DMS79 treated with DMSO at 0.1 percent for 48 hours (cell line): ENCODE measurements at regions not wholly inside any gene's neighbourhood (a gene's known extent, or its start where the extent isn't known, plus 50 kb on each side); places are given as distances from the start of the nearest gene placed in this dataset.
A peak's percentile ranks its signal among the peaks of the same experiment; 100 is the strongest.
"Not testable (repeated sequence)": the region's sequence is repeated elsewhere in the genome, so short reads cannot be mapped to it uniquely, and the experiment has no call there.

Source experiments
- DNase-seq: peaks from one replicate; lab custom pipeline; 2025; lab: John Stamatoyannopoulos, UW

- DNase-seq: peak; percentile 91
Measured at GRCh38 chr6:22147921-22148776, 148.7 kb downstream of the PRL start.

GRCh38 chr6:22149096-22149495 is 147.7 kb downstream of the PRL start:
- peak; percentile 89 for DNase-seq

- peak; percentile 95 for DNase-seq
Measured at GRCh38 chr6:22149501-22150367, 147.1 kb downstream of the PRL start.

- DNase-seq: no peak
Measured at GRCh38 chr6:22150368-22151035, 146.3 kb downstream of the PRL start.

GRCh38 chr6:22151892-22152291 is 144.9 kb downstream of the PRL start:
- no peak for DNase-seq

- DNase-seq: no peak
Measured at GRCh38 chr6:22152841-22153240, 144.0 kb downstream of the PRL start.

- DNase-seq: no peak
Measured at GRCh38 chr6:22153384-22154158, 143.3 kb downstream of the PRL start.

GRCh38 chr6:22155551-22155950 is 141.3 kb downstream of the PRL start:
- DNase-seq: no peak

- DNase-seq: no peak
Measured at GRCh38 chr6:22157233-22157632, 139.6 kb downstream of the PRL start.

- no peak for DNase-seq
Measured at GRCh38 chr6:22164236-22164635, 132.6 kb downstream of the PRL start.

GRCh38 chr6:22171006-22171405 is 125.8 kb downstream of the PRL start:
- not testable (repeated sequence) for DNase-seq

GRCh38 chr6:22171885-22172284 is 125.0 kb downstream of the PRL start:
- DNase-seq: not testable (repeated sequence)

GRCh38 chr6:22173311-22173710 is 123.5 kb downstream of the PRL start:
- no peak for DNase-seq

GRCh38 chr6:22180250-22180649 is 116.6 kb downstream of the PRL start:
- not testable (repeated sequence) for DNase-seq

GRCh38 chr6:22184371-22184770 is 112.5 kb downstream of the PRL start:
- no peak for DNase-seq

- no peak for DNase-seq
Measured at GRCh38 chr6:22189946-22190345, 106.9 kb downstream of the PRL start.

- no peak for DNase-seq
Measured at GRCh38 chr6:22194188-22194921, 102.5 kb downstream of the PRL start.

- no peak for DNase-seq
Measured at GRCh38 chr6:22199771-22200170, 97.1 kb downstream of the PRL start.

GRCh38 chr6:22204153-22204552 is 92.7 kb downstream of the PRL start:
- no peak for DNase-seq

- no peak for DNase-seq
Measured at GRCh38 chr6:22205266-22205665, 91.6 kb downstream of the PRL start.

GRCh38 chr6:22206106-22206505 is 90.7 kb downstream of the PRL start:
- no peak for DNase-seq
